Suppressor macrophage (primary cell): ENCODE measurements at regions not wholly inside any gene's neighbourhood (a gene's known extent, or its start where the extent isn't known, plus 50 kb on each side); places are given as distances from the start of the nearest gene placed in this dataset.
"Not testable (repeated sequence)": the region's sequence is repeated elsewhere in the genome, so short reads cannot be mapped to it uniquely, and the experiment has no call there.

Experiments used
- DNase-seq, 4 experiments: peaks; one replicate each; pipeline ENCODE4 v3.0.0-alpha.2; 2020 to 2022

GRCh38 chr13:31522396-31522795, 216.9 kb upstream of the RXFP2 start:
- DNase-seq: no peak

GRCh38 chr13:31528176-31528575, 211.2 kb upstream of the RXFP2 start:
- DNase-seq: no peak

GRCh38 chr13:31528758-31529157, 210.6 kb upstream of the RXFP2 start:
- DNase-seq: no peak

- DNase-seq: no peak
These were observed 208.4 kb upstream of the RXFP2 start for GRCh38 chr13:31530922-31531321.

- DNase-seq: no peak
These were observed 202.3 kb upstream of the RXFP2 start for GRCh38 chr13:31537052-31537451.

- DNase-seq: peak; percentile 46 to 80 (median 55)
These were observed 201.0 kb upstream of the RXFP2 start for GRCh38 chr13:31538067-31539042.

- no peak for DNase-seq
These were observed 199.0 kb upstream of the RXFP2 start for GRCh38 chr13:31540281-31540680.

GRCh38 chr13:31543190-31543589, 196.1 kb upstream of the RXFP2 start:
- DNase-seq: no peak

- DNase-seq: no peak
These were observed 193.7 kb upstream of the RXFP2 start for GRCh38 chr13:31545616-31546015.

GRCh38 chr13:31556376-31556775, 182.9 kb upstream of the RXFP2 start:
- DNase-seq: no peak

GRCh38 chr13:31584221-31584620, 155.1 kb upstream of the RXFP2 start:
- not testable (repeated sequence) for DNase-seq

- no peak for DNase-seq
These were observed 151.5 kb upstream of the RXFP2 start for GRCh38 chr13:31587698-31588266.

GRCh38 chr13:31588316-31588715, 151.0 kb upstream of the RXFP2 start:
- no peak for DNase-seq

GRCh38 chr13:31588893-31589292, 150.4 kb upstream of the RXFP2 start:
- no peak for DNase-seq

GRCh38 chr13:31591642-31592233, 147.6 kb upstream of the RXFP2 start:
- no peak for DNase-seq

- no peak for DNase-seq
These were observed 145.3 kb upstream of the RXFP2 start for GRCh38 chr13:31594056-31594455.

GRCh38 chr13:31595563-31595962, 143.8 kb upstream of the RXFP2 start:
- no peak for DNase-seq

GRCh38 chr13:31598990-31599389, 140.3 kb upstream of the RXFP2 start:
- DNase-seq: no peak

GRCh38 chr13:31605076-31605860, 134.1 kb upstream of the RXFP2 start:
- DNase-seq: no peak

- not testable (repeated sequence) for DNase-seq
These were observed 131.8 kb upstream of the RXFP2 start for GRCh38 chr13:31607531-31607930.

- not testable (repeated sequence) for DNase-seq
These were observed 130.5 kb upstream of the RXFP2 start for GRCh38 chr13:31608780-31609179.

GRCh38 chr13:31610270-31610998, 128.9 kb upstream of the RXFP2 start:
- DNase-seq: no peak
